Gastrocnemius medialis (tissue), 4 donors: ENCODE measurements at regions not wholly inside any gene's neighbourhood (a gene's known extent, or its start where the extent isn't known, plus 50 kb on each side); places are given as distances from the start of the nearest gene placed in this dataset.
"Not testable (repeated sequence)": the region's sequence is repeated elsewhere in the genome, so short reads cannot be mapped to it uniquely, and the experiment has no call there.

Source experiments
- POLR2A ChIP-seq, 2 donors: fragments of 450-650 bp; IDR thresholded peaks; one replicate each; pipeline ENCODE4 v1.6.1; 2017; ENCODE audit warnings: antibody characterized with exemption in 2 of 2, mild to moderate bottlenecking in 2 of 2, moderate library complexity in 2 of 2
- TF ChIP-seq, protein P1 (sequence below), 5 experiments: fragments of 450-650 bp in 3 of 5; fragments of 200-600 bp in 2 of 5; sonication (generic) in 2 of 5; IDR thresholded peaks in 4 of 5; conservative IDR thresholded peaks in 1 of 5; 1 replicate in 4 of 5; 2 replicates in 1 of 5; pipeline ENCODE4 v1.5.1; 2016 to 2019; ENCODE audit warnings: antibody characterized with exemption in 5 of 5, mild to moderate bottlenecking in 3 of 5, moderate library complexity in 3 of 5

DNA sequence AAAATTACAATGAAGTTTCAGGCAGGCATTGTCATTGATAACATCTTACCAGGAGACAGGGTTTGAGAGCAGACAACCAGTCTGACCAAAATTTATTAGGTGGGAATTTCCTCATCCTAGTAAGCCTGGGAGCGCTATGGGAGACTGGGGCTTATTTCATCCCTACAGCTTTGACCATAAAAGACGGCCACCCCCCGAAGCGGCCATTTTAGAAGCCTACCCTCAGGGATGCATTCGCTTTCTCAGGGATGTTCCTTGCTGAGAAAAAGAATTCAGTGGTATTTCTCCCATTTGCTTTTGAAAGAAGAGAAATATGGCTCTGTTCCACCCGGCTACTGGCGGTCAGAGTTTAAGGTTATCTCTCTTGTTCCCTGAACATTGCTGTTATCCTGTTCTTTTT, 218.4 kb downstream of the PRELID2 start:
- TF ChIP-seq, protein P1, sequence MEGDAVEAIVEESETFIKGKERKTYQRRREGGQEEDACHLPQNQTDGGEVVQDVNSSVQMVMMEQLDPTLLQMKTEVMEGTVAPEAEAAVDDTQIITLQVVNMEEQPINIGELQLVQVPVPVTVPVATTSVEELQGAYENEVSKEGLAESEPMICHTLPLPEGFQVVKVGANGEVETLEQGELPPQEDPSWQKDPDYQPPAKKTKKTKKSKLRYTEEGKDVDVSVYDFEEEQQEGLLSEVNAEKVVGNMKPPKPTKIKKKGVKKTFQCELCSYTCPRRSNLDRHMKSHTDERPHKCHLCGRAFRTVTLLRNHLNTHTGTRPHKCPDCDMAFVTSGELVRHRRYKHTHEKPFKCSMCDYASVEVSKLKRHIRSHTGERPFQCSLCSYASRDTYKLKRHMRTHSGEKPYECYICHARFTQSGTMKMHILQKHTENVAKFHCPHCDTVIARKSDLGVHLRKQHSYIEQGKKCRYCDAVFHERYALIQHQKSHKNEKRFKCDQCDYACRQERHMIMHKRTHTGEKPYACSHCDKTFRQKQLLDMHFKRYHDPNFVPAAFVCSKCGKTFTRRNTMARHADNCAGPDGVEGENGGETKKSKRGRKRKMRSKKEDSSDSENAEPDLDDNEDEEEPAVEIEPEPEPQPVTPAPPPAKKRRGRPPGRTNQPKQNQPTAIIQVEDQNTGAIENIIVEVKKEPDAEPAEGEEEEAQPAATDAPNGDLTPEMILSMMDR (IDR thresholded peaks at IDR 0.05 in 4 of 5, conservative IDR thresholded peaks at IDR 0.05 in 1 of 5): not testable (repeated sequence)
- not testable (repeated sequence) for TF ChIP-seq POLR2A (IDR thresholded peaks at IDR 0.05)
